CD14-positive monocyte (primary cell): ENCODE measurements at regions not wholly inside any gene's neighbourhood (a gene's known extent, or its start where the extent isn't known, plus 50 kb on each side); places are given as distances from the start of the nearest gene placed in this dataset.

ENCODE experiments used
- DNase-seq, 3 donors: peaks; one replicate each; pipeline ENCODE4 v3.0.0-alpha.2; 2011 to 2022
- H2AFZ ChIP-seq: 2 replicates; pipeline ENCODE4 v1.6.0; 2012; ENCODE audit warnings: mild to moderate bottlenecking, low read depth, low read length, inconsistent platforms; ENCODE audit not compliant: insufficient read depth, poor library complexity, severe bottlenecking
- H3K27ac ChIP-seq, 2 donors: 1 replicate in 1 of 2; 2 replicates in 1 of 2; pipeline ENCODE4 v1.5.1; 2012 to 2013; ENCODE audit warnings: low read length in 2 of 2, control low read depth in 1 of 2, inconsistent platforms in 1 of 2, low read depth in 1 of 2, mild to moderate bottlenecking in 1 of 2
- H3K27me3 ChIP-seq, 2 donors: one replicate each; pipeline versions ENCODE4 v1.6.0 to v1.6.1; 2011 to 2013; ENCODE audit warnings: low read length in 2 of 2; ENCODE audit not compliant: control insufficient read depth in 2 of 2, insufficient read depth in 2 of 2
- H3K36me3 ChIP-seq, 2 donors: replicated peaks in 1 of 2; 1 replicate in 1 of 2; 2 replicates in 1 of 2; pipeline versions ENCODE4 v1.5.1 to v1.6.1; 2012 to 2013; ENCODE audit warnings: low read length in 2 of 2, control low read depth in 1 of 2, inconsistent platforms in 1 of 2, mild to moderate bottlenecking in 1 of 2; ENCODE audit not compliant: insufficient read depth in 2 of 2, control insufficient read depth in 1 of 2
- H3K4me1 ChIP-seq, 2 donors: 1 replicate in 1 of 2; 2 replicates in 1 of 2; pipeline versions ENCODE4 v1.5.1 to v1.6.1; 2012 to 2013; ENCODE audit warnings: low read length in 2 of 2, control low read depth in 1 of 2, inconsistent platforms in 1 of 2, mild to moderate bottlenecking in 1 of 2, moderate library complexity in 1 of 2; ENCODE audit not compliant: insufficient read depth in 2 of 2, control insufficient read depth in 1 of 2
- H3K4me2 ChIP-seq: replicated peaks from 2 replicates; pipeline ENCODE3; 2012; ENCODE audit warnings: low read length, moderate library complexity, mild to moderate bottlenecking; ENCODE audit not compliant: poor library complexity, severe bottlenecking; ENCODE audit errors: extremely low read depth
- H3K4me3 ChIP-seq, 3 experiments: fragments of 200-600 bp in 1 of 3; sonication (generic) in 1 of 3; replicated peaks in 1 of 3; 1 replicate in 2 of 3; 2 replicates in 1 of 3; pipeline ENCODE4 v1.5.1; 2011 to 2013; ENCODE audit warnings: low read length in 3 of 3, mild to moderate bottlenecking in 3 of 3, control low read depth in 2 of 3, low read depth in 2 of 3, inconsistent platforms in 1 of 3, moderate library complexity in 1 of 3
- H3K79me2 ChIP-seq: 2 replicates; pipeline ENCODE4 v1.6.0; 2012; ENCODE audit warnings: mild to moderate bottlenecking, control low read depth, inconsistent platforms, low read length, moderate library complexity; ENCODE audit not compliant: insufficient read depth
- H3K9ac ChIP-seq: 2 replicates; pipeline ENCODE4 v1.6.0; 2017; ENCODE audit warnings: low read length, mild to moderate bottlenecking; ENCODE audit not compliant: insufficient read depth, poor library complexity, severe bottlenecking
- H3K9me3 ChIP-seq, 2 donors: replicated peaks in 1 of 2; 1 replicate in 1 of 2; 2 replicates in 1 of 2; pipeline versions ENCODE4 v1.5.1 to v1.6.1; 2012 to 2013; ENCODE audit warnings: low read length in 2 of 2, control low read depth in 1 of 2; ENCODE audit not compliant: control insufficient read depth in 1 of 2, insufficient read depth in 1 of 2
- H4K20me1 ChIP-seq: 2 replicates; pipeline ENCODE4 v1.6.0; 2012; ENCODE audit warnings: mild to moderate bottlenecking, low read length, control low read depth, moderate library complexity; ENCODE audit not compliant: insufficient read depth
- H3K27ac Mint-ChIP-seq, 7 donors: one replicate each; pipeline ENCODE4 v1.8.0; 2020; ENCODE audit warnings: mild to moderate bottlenecking in 7 of 7, mixed read lengths in 7 of 7, moderate library complexity in 6 of 7, inconsistent platforms in 2 of 7
- H3K27me3 Mint-ChIP-seq, 3 donors: one replicate each; pipeline ENCODE4 v1.8.0; 2021 to 2022; ENCODE audit warnings: low read depth in 3 of 3, mild to moderate bottlenecking in 3 of 3, mixed read lengths in 3 of 3, moderate library complexity in 3 of 3, inconsistent platforms in 1 of 3
- H3K36me3 Mint-ChIP-seq, 2 donors: one replicate each; pipeline ENCODE4 v1.8.0; 2020; ENCODE audit warnings: mixed read lengths in 2 of 2, inconsistent platforms in 1 of 2, mild to moderate bottlenecking in 1 of 2
- H3K4me1 Mint-ChIP-seq: one replicate; pipeline ENCODE4 v1.8.0; 2020; ENCODE audit warnings: mild to moderate bottlenecking, mixed read lengths
- H3K4me3 Mint-ChIP-seq, 2 donors: one replicate each; pipeline ENCODE4 v1.8.0; 2020; ENCODE audit warnings: mild to moderate bottlenecking in 2 of 2, mixed read lengths in 2 of 2, moderate library complexity in 1 of 2
- H3K9me3 Mint-ChIP-seq, 7 donors: one replicate each; pipeline ENCODE4 v1.8.0; 2020 to 2022; ENCODE audit warnings: mixed read lengths in 7 of 7, mild to moderate bottlenecking in 6 of 7, moderate library complexity in 6 of 7, inconsistent platforms in 2 of 7
- WGBS: methylation state at CpG from one replicate; pipeline ENCODE4 v1.1.5; 2013; ENCODE audit warnings: missing lambda C conversion rate; ENCODE audit not compliant: insufficient coverage; 5-methylcytosine and 5-hydroxymethylcytosine counted together
- intact Hi-C, 2 donors: fragments of 100-400 bp; cut with micrococcal nuclease; formaldehyde crosslinking; loops; one replicate each; pipeline versions ENCODE4 v1.15.0 to v1.15.1; 2023
- TF ChIP-seq, protein P1 (sequence below): fragments of 200-600 bp; IDR thresholded peaks from one replicate; pipeline ENCODE4 v1.8.0; 2022; ENCODE audit warnings: antibody characterized with exemption, mild to moderate bottlenecking

DNA sequence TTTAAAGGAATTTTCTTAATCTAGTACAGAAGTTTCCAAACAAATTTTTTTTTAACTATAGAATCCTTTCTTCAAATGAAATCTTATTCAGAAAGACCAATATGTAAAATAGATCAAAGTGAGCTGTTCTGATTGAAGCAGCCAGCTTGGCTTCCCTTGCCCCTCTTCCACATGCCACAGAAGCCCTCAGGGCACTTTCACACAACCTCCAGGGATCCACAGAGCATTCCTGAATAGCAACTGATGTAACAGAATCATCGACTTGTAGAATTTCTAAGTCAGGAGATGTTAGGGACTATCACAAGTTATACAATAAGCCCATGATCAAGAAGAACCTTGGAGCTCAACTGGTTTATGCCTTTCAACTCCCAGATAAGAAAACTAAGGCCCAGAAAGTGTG, 427.8 kb upstream of the C9orf72 start:
- TF ChIP-seq, protein P1, sequence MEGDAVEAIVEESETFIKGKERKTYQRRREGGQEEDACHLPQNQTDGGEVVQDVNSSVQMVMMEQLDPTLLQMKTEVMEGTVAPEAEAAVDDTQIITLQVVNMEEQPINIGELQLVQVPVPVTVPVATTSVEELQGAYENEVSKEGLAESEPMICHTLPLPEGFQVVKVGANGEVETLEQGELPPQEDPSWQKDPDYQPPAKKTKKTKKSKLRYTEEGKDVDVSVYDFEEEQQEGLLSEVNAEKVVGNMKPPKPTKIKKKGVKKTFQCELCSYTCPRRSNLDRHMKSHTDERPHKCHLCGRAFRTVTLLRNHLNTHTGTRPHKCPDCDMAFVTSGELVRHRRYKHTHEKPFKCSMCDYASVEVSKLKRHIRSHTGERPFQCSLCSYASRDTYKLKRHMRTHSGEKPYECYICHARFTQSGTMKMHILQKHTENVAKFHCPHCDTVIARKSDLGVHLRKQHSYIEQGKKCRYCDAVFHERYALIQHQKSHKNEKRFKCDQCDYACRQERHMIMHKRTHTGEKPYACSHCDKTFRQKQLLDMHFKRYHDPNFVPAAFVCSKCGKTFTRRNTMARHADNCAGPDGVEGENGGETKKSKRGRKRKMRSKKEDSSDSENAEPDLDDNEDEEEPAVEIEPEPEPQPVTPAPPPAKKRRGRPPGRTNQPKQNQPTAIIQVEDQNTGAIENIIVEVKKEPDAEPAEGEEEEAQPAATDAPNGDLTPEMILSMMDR = no peak
- H3K4me3 Mint-ChIP-seq = no peak overlapping the region
- DNase-seq = no peak
- H3K27ac Mint-ChIP-seq = no peak overlapping the region
- peaks cover 0 to 2% (median 0%) of the 10 kb centered on the region in 3 donors for H3K27me3 Mint-ChIP-seq
- Histone ChIP-seq H3K9ac (no peak overlapping the region), H4K20me1 (no peaks in the 10 kb centered on the region), H3K4me1 (no peaks in the 10 kb centered on the region), H3K36me3 (no peaks in the 10 kb centered on the region), H3K27ac (no peak overlapping the region), H3K79me2 (no peaks in the 10 kb centered on the region), H3K4me2 (no peak overlapping the region), H3K4me3 (no peak overlapping the region), H3K9me3 (no peaks in the 10 kb centered on the region), H3K27me3 (no peaks in the 10 kb centered on the region), H2AFZ (no peak overlapping the region)
- no peaks in the 10 kb centered on the region for H3K36me3 Mint-ChIP-seq
- H3K4me1 Mint-ChIP-seq = no peaks in the 10 kb centered on the region
- no CpG with 5 or more reads among the region's 1 CpG for WGBS
- H3K9me3 Mint-ChIP-seq = peaks cover 0 to 5% (median 1%) of the 10 kb centered on the region in 7 donors
- intact Hi-C loops = no loop called here

DNA sequence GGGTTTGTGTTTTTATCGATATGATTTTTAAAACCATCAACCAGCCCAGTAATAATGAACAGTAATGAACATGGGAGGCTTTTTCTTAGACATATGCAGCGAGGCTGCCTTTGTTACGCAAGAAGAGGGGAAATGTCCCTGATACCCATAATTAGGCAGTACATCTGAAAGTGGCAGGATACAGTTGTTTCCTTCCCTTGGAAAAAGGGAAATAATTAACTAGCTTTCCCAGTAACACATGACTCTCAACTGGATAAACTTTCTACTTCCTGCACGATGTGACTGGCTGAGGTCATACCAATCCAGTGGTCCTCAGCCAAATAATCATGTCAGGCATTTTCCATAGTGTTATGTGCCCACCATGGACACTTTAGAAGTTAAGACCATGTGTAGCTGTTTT, 431.6 kb upstream of the C9orf72 start:
- no peak overlapping the region for H2AFZ ChIP-seq
- H3K27me3 Mint-ChIP-seq = peaks cover 0 to 2% (median 0%) of the 10 kb centered on the region in 3 donors
- H3K4me3 Mint-ChIP-seq = no peak overlapping the region
- no peak overlapping the region for H3K9ac ChIP-seq
- H4K20me1 ChIP-seq = no peaks in the 10 kb centered on the region
- TF ChIP-seq, protein P1 = no peak
- no peak overlapping the region for H3K27ac Mint-ChIP-seq
- H3K36me3 Mint-ChIP-seq = no peaks in the 10 kb centered on the region
- no peak overlapping the region for H3K27ac ChIP-seq
- DNase-seq = no peak
- intact Hi-C loops = no loop called here
- no peaks in the 10 kb centered on the region for H3K4me1 ChIP-seq
- no peaks in the 10 kb centered on the region for H3K36me3 ChIP-seq
- no peak overlapping the region for H3K4me3 ChIP-seq
- no peaks in the 10 kb centered on the region for H3K4me1 Mint-ChIP-seq
- no peaks in the 10 kb centered on the region for H3K27me3 ChIP-seq
- H3K9me3 Mint-ChIP-seq = peaks cover 0 to 5% (median 2%) of the 10 kb centered on the region in 7 donors
- 20% methylated on average over 1 of the region's 4 CpGs for WGBS
- H3K79me2 ChIP-seq = no peaks in the 10 kb centered on the region
- H3K4me2 ChIP-seq = no peak overlapping the region
- H3K9me3 ChIP-seq = no peaks in the 10 kb centered on the region
